Gastroesophageal sphincter (tissue), 3 donors: ENCODE measurements at regions not wholly inside any gene's neighbourhood (a gene's known extent, or its start where the extent isn't known, plus 50 kb on each side); places are given as distances from the start of the nearest gene placed in this dataset.

Experiments used
- CTCF ChIP-seq, 4 experiments: fragments of 200-600 bp in 2 of 4; fragments of 450-650 bp in 2 of 4; sonication (generic) in 1 of 4; IDR thresholded peaks; one replicate each; pipeline ENCODE4 v1.5.1; 2017 to 2019; ENCODE audit warnings: antibody characterized with exemption in 4 of 4, mild to moderate bottlenecking in 2 of 4, moderate library complexity in 2 of 4
- POLR2A ChIP-seq, 2 donors: fragments of 450-650 bp; IDR thresholded peaks; one replicate each; pipeline ENCODE4 v1.6.1; 2017; ENCODE audit warnings: antibody characterized with exemption in 2 of 2, mild to moderate bottlenecking in 2 of 2, moderate library complexity in 1 of 2
- POLR2AphosphoS5 ChIP-seq: sonication (generic); formaldehyde crosslinking; IDR thresholded peaks from one replicate; pipeline ENCODE4 v1.6.1; 2017; ENCODE audit warnings: antibody characterized with exemption

- peak; percentile 72 to 84 (median 80) for TF ChIP-seq CTCF (IDR thresholded peaks at IDR 0.05)
- peak; percentile 14 for TF ChIP-seq POLR2AphosphoS5
- TF ChIP-seq POLR2A (IDR thresholded peaks at IDR 0.05) = no peak
Observed at GRCh38 chr13:33723772-33724435, 94.0 kb upstream of the RFC3 start.
